EH (cell line): ENCODE measurements at regions not wholly inside any gene's neighbourhood (a gene's known extent, or its start where the extent isn't known, plus 50 kb on each side); places are given as distances from the start of the nearest gene placed in this dataset.
"Not testable (repeated sequence)": the region's sequence is repeated elsewhere in the genome, so short reads cannot be mapped to it uniquely, and the experiment has no call there.

Experiments
- DNase-seq: peaks from one replicate; pipeline ENCODE4 v3.0.0-alpha.2; 2015; ENCODE audit warnings: low read depth

DNA sequence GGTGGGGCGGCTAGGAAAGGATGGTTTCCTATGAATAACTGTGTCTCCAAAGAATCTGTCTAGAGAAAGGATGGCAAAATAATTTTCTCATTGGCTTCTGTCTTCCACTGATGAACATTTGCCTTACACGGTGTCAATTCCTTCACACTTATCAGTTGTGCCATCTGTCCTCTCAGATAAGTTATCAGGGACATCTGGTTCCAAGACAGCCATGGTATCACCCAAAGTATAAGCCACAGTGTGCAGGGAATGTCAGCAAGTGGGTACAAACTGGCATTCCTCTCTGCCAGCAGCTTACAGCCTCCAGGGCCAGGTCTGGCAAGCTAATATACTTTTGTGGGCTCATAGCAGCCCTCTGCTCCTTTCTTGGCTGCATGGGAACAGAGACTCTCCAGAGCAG lies 1092.0 kb downstream of the EFNA5 start:
- DNase-seq, result no peak

DNA sequence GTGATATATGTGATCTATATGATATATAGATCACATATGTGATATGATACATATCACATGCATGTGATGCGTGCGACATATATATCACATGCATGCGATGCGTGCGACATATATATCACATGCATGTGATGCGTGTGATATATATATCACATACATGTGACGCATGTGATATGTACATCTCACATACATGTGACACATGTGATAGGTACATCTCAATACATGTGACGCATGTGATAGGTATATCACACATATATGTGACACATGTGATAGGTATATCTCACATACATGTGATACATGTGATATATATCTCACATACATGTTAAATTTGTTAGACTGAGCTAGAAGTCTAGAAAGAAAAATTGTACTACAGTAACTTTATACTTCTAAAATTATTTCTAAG lies 1095.9 kb downstream of the EFNA5 start:
- DNase-seq, result no peak

DNA sequence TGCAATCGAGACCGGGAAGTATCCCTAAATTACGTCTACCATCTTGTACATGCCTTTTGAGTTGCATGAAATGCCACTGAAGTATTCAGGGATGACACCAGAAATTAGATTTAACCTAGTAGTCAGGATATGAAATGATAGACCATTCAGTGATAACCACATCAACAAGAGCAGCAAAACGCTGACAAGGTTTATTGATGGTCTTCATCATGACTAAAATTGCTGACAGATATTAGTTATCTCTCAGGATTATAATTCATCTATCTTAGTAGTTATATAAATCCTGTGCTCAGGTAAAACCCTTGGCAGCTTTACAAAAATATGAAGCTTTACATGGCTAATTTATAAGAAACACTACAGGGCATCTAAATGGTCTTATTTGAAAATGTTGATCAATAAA lies 1104.7 kb downstream of the EFNA5 start:
- no peak for DNase-seq

DNA sequence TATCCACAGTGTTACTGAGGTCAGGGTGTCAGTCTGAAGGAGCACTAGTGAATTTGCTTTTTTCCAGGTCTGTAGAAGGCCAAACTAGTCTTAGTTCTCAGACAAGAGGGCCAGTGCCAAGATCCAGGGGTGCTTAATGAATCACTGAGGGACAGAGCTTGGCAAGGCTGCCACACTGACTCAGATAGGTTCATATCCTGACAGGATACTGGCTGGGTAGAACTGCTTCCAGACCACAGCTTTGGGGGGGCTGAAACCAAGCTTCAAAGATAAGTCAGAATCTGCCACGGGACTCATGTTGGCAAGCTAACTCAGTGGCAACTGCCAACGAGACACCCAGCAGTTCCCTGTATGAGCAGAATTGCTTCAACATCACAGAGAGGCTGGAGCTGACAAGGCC lies 1125.4 kb downstream of the EFNA5 start:
- no peak for DNase-seq

DNA sequence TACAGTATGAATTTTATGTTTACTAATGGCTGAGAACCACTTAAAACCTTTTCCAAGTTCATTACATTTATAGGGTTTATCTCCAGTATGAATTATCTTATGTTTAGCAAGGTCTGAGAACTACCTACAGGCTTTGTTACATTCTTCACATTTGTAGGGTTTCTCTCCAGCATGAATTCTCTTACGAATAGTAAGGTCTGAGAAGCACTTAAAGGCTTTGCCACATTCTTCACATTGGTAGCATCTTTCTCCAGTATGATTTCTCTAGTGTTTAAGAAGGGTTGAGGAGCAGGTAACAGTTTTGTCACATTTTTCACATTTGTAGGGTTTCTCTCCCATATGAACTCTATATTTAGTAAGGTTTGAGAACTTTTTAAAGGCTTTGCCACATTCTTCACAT lies 1127.4 kb downstream of the EFNA5 start:
- no peak for DNase-seq

DNA sequence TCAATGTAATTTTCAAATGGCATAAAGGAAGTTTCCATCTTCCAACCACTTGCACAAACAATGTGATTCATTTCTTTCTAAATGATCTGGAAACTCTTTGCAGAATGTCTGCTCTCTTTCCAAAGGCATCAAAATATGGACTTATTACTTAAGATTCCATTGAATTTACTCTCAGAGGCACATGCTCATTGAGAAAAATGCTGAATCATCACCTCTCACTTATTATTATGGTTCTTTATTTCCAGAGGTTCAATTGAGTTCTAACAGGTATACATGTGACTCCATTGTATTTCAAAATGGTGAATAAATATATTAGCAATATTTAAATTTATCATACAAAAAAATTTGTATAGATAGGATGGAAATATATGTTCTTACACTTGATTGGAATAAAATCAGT lies 1140.6 kb downstream of the EFNA5 start:
- no peak for DNase-seq

DNA sequence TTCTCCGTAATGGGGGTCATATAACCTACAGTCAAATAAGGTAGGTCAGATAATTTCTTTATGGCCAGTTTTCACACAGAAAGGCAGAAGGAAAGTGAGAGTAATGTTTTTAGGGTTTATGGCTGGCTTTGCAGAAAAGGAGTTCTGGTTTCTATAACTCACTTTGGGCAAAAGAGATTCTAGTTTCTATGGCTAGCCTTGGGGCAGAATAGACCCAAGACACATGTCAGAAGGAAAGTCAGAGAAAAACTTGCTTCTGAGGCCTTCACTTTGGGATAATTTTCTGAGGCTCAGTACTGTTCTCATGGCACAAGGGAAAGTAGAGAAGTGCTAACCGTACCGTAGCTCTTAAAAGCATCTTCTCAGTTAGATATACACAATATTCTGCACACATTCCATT lies 1145.3 kb downstream of the EFNA5 start:
- no peak for DNase-seq

DNA sequence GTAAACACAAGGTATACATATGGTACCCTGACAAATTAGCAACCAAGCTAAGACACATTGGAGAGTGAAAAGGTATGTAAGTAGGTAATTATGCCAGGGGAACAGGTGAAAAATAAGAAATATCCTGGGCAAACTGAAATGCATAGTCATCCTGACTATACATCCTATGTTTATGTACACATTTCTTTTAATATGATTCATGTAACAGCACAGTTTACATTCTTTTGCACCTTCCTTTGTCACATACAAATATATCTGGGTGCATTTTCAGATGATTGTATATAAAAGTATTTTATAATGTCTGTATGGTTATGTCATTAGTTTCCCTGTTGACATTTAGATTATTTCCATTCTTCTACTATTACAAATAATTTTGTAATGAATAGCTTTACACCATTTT lies 1146.9 kb downstream of the EFNA5 start:
- DNase-seq, result no peak

DNA sequence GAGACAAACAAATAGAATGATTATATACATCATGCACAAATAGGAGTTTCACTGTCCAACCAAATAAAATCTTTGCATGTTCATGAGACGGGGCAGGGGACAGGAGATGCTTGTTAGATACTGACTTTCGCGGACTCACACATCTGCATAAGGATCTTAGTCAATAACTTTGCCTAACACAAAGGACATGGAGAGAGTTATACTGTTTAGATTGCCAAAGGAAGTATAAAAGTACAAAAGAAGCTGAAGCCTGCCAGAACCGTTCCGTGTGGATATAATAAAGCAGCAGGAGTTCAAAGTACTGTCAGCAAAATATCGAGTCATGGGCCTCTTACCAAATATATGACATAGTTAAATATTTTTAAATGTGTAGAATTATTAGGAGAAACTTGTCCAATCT lies 1148.4 kb downstream of the EFNA5 start:
- DNase-seq, result no peak

DNA sequence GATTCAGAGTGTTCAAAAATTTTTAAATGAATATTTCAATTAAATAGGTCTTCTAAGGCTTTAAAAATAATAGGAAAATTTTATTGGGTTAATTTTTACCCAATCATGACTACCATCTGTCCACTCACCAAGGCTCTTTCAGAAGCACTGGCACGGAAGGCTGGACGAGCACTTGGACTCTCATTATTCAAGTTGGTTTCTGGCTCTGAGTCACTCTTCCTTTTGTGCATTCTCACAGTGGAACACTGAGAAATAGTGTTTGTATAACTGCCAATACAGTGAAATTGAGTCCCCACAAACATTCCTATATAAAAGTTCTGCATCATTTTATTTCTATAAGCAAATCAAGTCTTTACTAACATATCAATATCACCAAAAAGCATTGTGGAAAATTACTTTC lies 1149.0 kb downstream of the EFNA5 start:
- DNase-seq, result no peak

DNA sequence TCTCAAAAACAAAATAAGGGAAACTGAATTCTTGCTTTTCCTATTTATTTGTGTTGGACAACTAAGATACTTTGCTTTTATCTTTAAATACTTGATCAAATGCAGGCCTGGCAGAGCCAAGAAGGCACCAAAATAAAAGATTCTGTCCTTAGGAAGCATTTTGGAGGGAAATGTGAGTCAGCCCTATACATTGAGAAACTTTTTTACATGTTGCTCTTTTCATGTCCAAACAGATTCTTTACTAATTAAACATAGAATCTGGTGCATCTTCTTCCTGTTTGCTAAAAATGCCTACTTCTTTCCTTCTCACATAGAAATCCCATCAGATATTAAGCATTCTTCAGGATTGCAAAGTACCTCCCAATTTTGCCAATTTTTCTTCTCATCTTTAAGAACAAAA lies 1160.4 kb downstream of the EFNA5 start:
- DNase-seq, result no peak

DNA sequence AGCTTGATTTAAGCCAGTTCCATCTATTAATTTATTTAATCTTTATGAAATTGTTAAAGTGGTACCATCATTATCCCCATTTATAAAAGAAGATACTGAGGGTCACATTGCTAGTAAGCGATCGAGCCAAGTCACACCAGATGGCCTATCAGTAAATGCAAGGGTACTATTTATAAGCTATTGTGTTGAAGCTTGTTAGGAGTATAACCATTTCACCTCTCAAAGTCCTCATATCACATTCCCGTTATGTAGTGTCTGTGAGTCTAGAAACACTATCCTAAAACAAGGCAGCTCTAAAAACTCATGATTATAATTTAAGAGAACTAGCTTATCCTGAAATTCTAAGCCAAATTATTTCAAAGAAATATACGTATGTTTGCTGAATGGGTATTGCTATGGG lies 1161.8 kb downstream of the EFNA5 start:
- no peak for DNase-seq

DNA sequence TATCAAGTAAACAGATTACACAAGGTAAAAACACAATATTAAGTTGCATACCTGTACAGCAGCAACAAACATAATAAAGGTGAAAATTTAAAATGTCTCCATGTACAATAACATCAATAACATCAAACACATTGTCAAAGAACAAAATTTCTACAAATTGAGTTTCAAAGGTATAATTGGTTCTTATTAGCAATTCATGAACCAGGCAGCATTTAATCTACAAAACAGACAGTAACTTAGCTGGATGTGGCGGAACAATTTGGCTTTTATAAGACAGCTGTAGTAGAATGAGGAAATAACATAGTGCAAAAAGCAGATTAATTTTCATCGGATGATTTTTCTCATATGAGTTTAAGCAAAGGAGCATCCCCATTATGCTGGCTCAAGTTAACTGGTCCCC lies 1176.8 kb downstream of the EFNA5 start:
- no peak for DNase-seq

DNA sequence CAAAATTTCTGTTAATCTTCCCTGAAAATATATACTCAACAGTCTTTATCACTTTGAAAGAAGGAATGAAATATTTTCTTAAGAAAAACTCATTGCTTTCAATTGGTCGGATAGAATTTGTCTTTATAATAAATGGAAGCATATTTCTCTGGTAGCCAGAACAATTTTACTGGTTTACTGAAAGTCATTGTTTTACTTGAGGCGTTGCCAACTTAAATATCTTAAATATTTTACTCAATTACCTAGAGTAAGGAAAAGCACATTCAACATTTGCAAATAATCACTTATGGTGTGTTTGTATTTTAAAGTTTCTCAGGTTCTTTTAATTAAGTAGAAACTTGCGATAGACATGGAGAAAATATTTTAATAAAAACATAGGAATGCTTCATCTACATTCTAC lies 1181.7 kb downstream of the EFNA5 start:
- DNase-seq, result no peak

DNA sequence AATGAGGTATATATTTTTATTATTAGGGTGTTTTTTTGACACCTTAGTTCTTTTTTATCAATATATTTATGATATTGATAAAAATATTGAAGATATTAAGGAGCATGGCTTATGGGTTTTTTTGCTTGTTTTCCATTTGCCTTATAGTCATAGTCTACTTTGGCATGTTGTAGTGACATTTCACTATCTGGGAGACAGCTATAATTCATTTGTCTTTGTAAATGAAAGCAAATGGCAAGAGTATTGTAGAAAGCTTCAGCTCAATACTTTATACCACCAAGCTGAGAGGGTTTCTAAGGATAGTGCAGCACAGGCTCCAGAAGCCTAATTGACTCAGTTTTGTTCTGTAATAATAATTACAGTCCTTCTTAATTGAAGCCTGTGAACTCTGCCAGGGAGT lies 1182.3 kb downstream of the EFNA5 start:
- DNase-seq, result no peak

DNA sequence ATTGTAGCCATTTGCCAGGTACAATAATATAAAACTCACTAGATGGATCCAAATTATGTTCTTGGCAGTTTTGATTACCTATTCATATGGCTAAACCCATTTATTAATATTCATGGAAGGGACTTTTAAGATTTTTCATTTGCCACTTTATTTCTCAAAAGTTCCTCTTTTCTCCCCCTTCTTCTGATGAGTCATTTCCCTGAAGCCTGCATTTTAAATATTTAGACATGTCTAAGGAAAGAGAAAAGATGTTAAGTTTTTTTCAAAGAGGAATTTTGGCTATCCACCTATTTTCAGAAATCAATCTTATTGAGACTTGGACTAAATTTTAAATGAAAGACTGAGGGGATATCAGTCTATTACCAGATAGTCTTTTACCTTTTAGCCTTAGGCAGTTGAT lies 1189.4 kb downstream of the EFNA5 start:
- no peak for DNase-seq

DNA sequence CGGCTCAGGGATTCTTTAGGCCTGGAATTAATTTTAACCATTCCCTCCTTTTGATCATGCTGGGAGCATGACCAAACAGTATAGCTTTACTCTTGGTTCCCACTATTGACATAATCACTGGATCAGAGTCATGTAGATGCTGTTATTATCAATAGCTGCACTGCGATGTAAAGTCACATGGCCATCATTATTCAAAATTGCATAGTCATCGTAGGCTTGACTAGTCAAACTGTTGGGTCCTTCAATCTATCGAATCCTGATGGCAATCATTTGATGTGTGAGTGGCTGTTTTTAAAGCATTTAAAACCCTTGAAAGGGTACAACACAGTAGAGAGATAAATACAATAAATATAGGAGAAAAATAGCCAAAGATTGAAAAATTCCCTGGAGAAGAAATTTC lies 1194.1 kb downstream of the EFNA5 start:
- no peak for DNase-seq

DNA sequence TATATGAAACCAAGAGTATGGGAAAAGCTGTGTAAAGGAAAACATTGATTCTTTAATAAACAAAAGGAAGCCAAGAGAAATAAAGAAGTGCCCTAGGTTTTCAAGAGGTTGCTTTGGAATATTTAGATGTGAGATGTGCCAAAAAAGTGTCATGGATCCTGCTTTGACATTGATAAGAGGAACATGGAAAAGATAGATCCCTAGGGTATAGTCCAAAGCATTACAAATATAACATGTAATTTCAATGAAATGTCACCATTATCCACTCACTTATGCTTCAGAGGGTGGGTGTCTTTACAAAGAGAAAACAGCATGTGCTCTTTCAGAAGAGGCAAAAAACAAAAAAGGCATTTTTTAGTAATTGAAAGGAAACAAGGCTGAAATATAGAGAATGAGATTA lies 1196.7 kb downstream of the EFNA5 start:
- no peak for DNase-seq

DNA sequence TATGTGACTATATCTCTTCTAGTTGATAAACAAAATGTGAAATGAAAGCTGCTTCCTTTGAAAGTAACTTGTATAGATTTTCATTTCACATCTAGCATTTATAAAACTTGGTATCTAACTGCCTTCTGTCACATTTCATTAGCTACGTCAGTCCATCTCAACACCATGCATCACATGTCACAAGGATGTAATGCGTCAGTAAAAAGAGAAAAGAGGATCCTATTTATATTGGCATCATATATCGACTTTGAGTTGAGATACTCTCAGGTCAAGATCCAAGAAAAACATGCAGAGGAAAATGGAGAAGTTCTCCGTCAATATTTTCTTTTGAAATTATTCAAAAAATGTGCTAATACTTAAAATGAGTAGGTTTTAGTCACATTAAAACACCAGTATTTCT lies 1211.2 kb downstream of the EFNA5 start:
- DNase-seq, result no peak

DNA sequence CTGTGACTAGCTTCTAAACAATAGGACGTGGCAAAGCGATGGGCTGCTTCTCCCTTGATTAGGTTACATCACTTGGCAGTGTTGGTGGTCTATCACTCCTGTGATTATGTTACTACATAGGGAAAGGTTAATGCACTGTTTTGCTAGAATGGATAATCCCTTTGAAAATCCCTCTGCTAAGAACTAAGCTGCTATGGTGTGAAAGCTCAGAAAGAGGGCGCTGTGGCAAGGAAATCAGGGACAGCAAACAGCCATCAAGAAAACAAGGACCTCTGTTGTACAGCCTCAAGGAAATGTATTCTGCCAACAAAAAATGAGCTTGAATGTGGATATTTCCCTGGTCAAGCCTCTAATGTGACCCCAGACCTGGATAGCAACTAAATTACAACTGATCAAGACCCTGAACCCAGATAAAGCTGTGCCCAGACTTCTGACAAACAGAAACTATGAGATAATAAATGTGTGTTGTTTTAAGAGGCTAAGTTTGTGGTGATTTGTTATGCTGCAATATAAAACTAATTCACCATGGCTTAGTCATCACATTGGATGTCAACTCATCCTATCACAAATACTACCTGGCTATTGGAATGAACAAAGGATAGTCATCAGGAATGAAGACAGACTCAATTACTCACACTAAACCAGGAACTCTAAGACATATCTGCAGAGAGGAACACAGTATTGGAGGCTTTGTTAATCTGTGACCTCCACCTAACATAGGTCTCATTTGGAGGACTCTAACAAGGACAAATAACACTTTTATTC lies 1215.9 kb downstream of the EFNA5 start:
- peak; percentile 1 for DNase-seq

DNA sequence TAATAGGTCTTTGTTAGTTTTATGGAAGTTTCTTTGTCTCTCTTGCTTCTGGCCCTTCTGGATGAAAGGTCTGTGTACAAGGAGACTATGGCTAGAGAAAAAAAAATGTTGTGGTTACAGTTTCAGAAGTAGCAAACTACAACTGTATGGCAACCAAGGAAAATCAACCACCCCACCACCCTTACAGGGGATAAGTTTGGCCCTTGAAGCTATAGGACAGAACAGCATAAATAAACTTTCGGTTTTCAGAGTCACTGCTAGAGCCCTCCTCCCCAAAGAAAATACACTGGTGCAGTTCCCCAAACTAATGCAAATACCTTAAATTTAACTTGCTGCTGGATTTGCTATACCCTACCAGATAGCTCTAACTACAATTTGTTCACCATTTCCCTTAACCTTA lies 1216.7 kb downstream of the EFNA5 start:
- DNase-seq, result no peak

DNA sequence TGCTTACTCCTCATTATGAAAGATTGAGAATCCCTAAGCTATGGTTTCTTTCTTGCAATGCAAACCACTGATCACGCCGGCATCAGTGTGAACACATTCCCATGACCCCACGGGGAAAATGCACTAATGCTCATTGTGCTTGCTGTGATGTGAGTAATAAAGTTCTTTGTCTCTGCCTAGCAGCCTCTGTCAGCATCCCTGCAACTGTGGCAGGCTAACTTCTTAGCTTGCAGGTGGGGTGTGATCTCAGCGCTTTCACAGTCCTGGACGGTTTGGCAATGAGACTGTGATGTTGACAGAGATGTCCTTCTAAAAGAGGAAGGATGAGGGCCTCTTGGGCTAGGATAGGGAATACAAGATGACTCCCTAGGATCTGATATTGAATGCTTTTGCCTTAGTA lies 1218.7 kb downstream of the EFNA5 start:
- DNase-seq, result no peak

DNA sequence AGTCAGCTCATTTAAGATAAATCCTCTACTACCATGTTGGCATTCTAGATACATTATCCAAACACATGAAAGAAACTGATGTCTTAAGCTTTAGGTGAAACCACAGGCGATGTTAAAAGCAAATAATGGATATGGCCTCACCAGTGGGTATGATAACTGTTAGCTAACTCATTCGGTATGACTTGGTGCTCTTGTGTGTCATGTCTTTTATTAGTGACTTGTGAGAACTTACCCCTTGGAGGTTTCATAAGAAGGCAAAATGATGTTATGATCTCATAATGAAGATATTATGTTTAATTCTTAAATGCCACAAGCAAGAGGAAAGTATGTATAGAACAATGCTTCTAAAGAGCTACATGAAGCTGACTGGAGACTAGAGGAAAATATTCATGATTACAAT lies 1227.0 kb downstream of the EFNA5 start:
- DNase-seq, result no peak

DNA sequence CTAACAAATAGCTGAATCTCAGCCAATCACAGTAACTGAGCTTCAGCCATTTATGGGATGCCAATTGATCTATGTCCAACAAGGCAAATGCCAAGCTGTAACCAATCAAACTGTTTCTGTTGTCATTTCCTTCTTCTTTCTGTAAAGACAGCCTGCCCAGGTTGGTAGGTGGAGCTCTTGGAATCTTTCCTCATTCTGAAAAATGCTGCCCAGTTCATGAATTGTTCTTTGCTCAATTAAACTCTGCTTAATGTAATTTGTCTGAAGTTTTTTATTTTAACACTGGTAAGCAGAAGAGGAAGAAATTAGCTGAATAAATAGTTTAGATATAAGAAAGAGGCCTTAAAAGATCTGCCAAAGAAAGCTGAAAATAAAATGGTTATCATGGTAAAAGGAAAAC lies 1235.6 kb downstream of the EFNA5 start:
- no peak for DNase-seq

DNA sequence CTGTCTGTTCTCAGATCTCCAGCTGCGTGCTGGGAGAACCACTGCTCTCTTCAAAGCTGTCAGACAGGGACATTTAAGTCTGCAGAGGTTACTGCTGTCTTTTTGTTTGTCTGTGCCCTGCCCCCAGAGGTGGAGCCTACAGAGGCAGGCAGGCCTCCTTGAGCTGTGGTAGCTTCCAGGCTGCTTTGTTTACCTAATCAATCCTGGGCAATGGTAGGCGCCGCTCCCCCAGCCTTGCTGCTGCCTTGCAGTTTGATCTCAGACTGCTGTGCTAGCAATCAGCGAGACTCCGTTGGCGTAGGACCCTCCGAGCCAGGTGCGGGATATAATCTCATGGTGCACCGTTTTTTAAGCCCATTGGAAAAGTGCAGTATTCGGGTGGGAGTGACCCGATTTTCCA lies 1240.0 kb downstream of the EFNA5 start:
- DNase-seq, result not testable (repeated sequence)
